Frontal cortex (tissue), 3 donors: ENCODE measurements at regions not wholly inside any gene's neighbourhood (a gene's known extent, or its start where the extent isn't known, plus 50 kb on each side); places are given as distances from the start of the nearest gene placed in this dataset.
"Not testable (repeated sequence)": the region's sequence is repeated elsewhere in the genome, so short reads cannot be mapped to it uniquely, and the experiment has no call there.

ENCODE experiments used
- DNase-seq, 2 donors: peaks; one replicate each; pipeline ENCODE4 v3.0.0; 2012; ENCODE audit warnings: low spot score in 2 of 2
- FAIRE-seq: peaks from 2 replicates; lab custom pipeline; 2012; peaks lifted over from hg19 to GRCh38; lab: Jason Lieb, UNC
- donor health status: control.
- donor health status: control.
- donor health status: control.

- no peak for FAIRE-seq
Observed at GRCh38 chr6:6857528-6857927, 250.2 kb upstream of the RREB1 start.

GRCh38 chr6:6858533-6858982, 249.2 kb upstream of the RREB1 start:
- FAIRE-seq (no peak), DNase-seq (no peak)

More at GRCh38 chr6:6857528-6857927, 250.2 kb upstream of the RREB1 start:
- no peak for DNase-seq

- FAIRE-seq, result no peak
- no peak for DNase-seq
Observed at GRCh38 chr6:6859105-6859504, 248.7 kb upstream of the RREB1 start.

GRCh38 chr6:6859722-6860121, 248.0 kb upstream of the RREB1 start:
- no peak for DNase-seq
- no peak for FAIRE-seq

GRCh38 chr6:6860863-6861262, 246.9 kb upstream of the RREB1 start:
- FAIRE-seq (no peak), DNase-seq (no peak)

- no peak for DNase-seq
- FAIRE-seq, result no peak
Observed at GRCh38 chr6:6861351-6861894, 246.3 kb upstream of the RREB1 start.

GRCh38 chr6:6861995-6862394, 245.8 kb upstream of the RREB1 start:
- DNase-seq, result no peak
- FAIRE-seq, result no peak

GRCh38 chr6:6863970-6864639, 243.7 kb upstream of the RREB1 start:
- no peak for FAIRE-seq

GRCh38 chr6:6865611-6866010, 242.2 kb upstream of the RREB1 start:
- FAIRE-seq (no peak), DNase-seq (no peak)

More at GRCh38 chr6:6863970-6864639, 243.7 kb upstream of the RREB1 start:
- no peak for DNase-seq

GRCh38 chr6:6866656-6867403, 240.9 kb upstream of the RREB1 start:
- no peak for FAIRE-seq
- no peak for DNase-seq

- FAIRE-seq (no peak), DNase-seq (no peak)
Observed at GRCh38 chr6:6867404-6867799, 240.4 kb upstream of the RREB1 start.

- FAIRE-seq, result no peak
- DNase-seq, result no peak
Observed at GRCh38 chr6:6869094-6869493, 238.7 kb upstream of the RREB1 start.

GRCh38 chr6:6870921-6871320, 236.8 kb upstream of the RREB1 start:
- FAIRE-seq (no peak), DNase-seq (no peak)

- DNase-seq, result no peak
- FAIRE-seq, result no peak
Observed at GRCh38 chr6:6872459-6873344, 235.1 kb upstream of the RREB1 start.

GRCh38 chr6:6873778-6874177, 234.0 kb upstream of the RREB1 start:
- DNase-seq (no peak), FAIRE-seq (no peak)

GRCh38 chr6:6875818-6876470, 231.8 kb upstream of the RREB1 start:
- DNase-seq (no peak), FAIRE-seq (no peak)

GRCh38 chr6:6877792-6878191, 230.0 kb upstream of the RREB1 start:
- DNase-seq, FAIRE-seq: not testable (repeated sequence)

GRCh38 chr6:6878887-6879585, 228.7 kb upstream of the RREB1 start:
- FAIRE-seq, result no peak
- no peak for DNase-seq

GRCh38 chr6:6879586-6879974, 228.2 kb upstream of the RREB1 start:
- DNase-seq, FAIRE-seq: not testable (repeated sequence)
